Epidermal melanocyte (primary cell): ENCODE measurements at regions not wholly inside any gene's neighbourhood (a gene's known extent, or its start where the extent isn't known, plus 50 kb on each side); places are given as distances from the start of the nearest gene placed in this dataset.
"Not testable (repeated sequence)": the region's sequence is repeated elsewhere in the genome, so short reads cannot be mapped to it uniquely, and the experiment has no call there.

Experiments
- DNase-seq: peaks from one replicate; pipeline ENCODE4 v3.0.0; 2011; ENCODE audit warnings: low spot score; ENCODE audit not compliant: insufficient read length

GRCh38 chr4:152064753-152065152, 303.9 kb upstream of the GATB start:
- DNase-seq: no peak

DNA sequence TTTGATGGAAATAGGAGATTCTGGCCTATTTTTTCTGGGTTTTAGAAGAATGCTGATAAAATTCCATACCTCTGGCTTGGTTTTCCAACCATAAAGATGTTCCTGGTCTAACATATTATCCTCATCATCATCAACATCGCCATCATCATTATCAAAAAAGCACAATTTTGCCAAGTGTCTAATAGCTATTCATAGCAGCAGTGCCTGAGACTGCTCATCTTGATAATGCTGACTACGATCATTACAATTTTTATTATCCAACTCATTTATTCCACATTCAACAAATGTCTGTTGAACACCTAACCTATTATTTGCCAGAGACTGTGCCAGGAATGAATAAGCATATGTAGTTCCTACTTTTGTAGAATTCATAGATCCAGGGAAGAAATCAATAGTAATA, 303.5 kb upstream of the GATB start:
- DNase-seq: no peak

GRCh38 chr4:152063621-152064240, 302.9 kb upstream of the GATB start:
- DNase-seq: no peak

DNA sequence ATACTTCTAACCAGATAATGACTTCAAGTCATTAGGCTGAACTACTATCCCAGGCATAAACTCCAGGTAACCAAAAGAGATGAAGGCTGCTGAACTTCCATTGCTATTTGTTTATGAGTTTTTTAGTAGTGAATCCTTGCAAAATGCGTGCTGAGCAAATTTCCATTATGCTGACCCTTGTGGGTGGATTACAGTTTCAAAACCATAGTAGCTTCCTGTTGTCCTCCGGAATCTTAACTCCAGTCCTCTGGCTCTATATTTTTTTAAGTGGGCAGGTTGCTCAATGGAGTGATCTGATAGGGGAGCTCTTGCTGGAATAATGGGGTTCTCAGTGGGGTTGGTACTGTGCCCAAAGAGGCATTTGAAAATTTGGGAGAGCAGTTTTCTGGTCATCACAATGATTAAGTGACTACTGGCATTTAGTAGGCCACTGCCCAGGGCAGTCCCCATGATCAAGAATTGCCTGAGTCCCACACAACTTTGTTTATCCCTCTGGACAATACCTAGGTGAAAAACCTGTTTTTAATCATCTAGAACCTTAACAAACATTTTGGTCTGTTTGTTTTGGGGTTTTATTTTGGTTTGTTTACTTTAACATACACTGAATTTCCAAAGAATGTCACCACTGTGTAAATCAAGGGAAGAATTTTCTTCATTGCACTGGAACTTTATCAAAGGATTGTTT, 302.3 kb upstream of the GATB start:
- DNase-seq: no peak

- no peak for DNase-seq
These were observed 293.9 kb upstream of the GATB start for GRCh38 chr4:152054731-152055130.

DNA sequence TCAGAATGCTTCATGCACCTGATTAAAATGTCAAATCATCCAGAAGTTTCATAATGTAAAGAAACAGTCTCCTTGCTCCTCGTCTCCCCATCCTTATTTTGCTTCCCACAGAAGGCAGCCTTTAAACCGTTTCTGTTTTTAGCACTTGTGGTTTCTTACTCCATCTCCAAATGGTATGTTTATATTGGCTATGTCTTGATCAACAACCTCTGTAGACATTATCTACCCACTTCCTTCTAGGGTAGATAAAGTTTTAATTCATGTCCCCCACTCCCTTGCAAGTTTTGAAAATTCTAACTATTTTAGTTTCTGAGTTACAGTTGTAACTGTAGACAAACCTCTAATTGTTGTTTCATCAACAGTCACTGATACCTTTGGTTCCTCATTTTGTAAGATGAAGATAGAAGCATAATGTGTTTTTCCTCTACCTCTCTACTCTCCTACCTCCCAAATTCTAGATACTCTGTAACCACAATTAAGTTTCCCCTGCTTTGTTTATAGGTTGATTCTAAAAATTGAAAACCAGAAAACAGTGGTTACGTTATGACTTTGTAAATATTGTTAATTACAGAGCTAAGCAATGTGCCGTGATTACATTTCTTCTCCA, 291.7 kb upstream of the GATB start:
- DNase-seq: no peak

- DNase-seq: not testable (repeated sequence)
These were observed 290.5 kb upstream of the GATB start for GRCh38 chr4:152051332-152051731.

DNA sequence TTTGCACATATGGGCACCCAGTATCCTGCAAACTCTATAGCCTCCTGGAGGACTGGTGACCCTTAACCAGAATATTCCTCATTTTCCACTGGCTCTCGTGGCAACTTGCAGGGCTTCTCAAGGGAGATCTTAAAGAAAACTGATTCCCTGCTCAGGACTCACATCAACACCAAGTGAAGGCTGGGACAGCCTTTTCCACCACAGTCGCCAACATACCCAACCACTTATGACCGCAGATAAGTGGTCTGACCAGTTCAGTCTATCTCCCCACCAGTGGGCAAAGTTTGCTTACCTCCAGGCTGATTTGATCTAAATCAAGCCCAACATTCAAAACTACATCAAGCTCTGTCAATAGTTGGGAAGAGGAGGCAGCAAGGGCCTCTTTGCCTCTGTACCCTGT, 289.3 kb upstream of the GATB start:
- no peak for DNase-seq

DNA sequence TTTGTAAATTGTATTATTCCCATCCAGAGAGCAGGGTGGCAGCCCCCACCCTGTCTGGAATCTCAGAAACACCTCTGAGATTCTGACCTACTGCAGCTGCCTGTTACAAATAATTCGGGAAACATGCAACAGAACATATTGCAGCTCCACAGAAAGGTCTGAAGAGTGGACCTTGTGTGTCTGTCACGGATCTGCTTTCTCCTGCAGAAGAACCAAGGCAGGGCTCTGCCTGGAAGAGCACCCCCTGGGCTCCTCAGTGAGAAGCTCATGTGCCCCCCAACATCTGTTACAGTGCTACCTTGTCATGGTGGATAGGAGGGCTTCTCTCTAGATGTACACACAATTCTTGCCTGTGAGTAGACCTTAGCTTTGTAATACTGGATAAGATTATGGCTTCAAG, 286.6 kb upstream of the GATB start:
- no peak for DNase-seq

- DNase-seq: no peak
These were observed 285.2 kb upstream of the GATB start for GRCh38 chr4:152045807-152046571.

GRCh38 chr4:152045449-152045806, 284.6 kb upstream of the GATB start:
- DNase-seq: no peak

DNA sequence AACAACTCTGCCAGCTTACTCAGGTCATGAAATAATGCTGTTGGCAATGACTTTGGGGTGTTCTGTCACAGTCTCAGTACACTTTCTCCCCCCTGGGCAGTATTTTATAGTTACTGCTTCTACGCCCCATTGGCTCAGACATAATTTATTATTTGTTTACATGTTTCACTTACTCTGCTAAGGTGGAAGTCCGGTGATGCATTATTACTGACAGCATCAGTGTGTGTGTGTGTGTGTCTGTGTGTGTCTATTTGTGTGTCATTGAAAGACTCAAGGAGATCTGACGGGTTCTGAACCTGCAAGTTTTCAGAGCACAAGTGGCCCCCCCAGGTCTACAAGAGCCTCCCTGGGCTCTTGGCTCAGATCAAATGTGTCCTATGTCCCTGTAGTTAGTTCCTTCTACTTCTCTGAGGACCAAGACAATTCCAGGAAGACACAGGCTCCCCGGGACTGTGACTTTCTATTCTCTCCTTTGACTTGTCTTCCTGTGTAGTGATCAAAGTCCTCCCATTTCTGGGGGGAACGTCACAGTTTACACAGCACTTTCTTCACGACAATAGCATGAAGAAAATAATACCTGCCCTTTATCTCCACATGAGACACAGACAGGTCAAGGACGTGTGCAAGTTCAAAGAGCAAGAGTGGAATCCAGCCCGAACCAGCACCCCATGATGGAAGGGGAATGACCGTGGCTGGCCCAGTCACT, 283.7 kb upstream of the GATB start:
- no peak for DNase-seq

GRCh38 chr4:152041295-152041694, 280.5 kb upstream of the GATB start:
- DNase-seq: no peak

GRCh38 chr4:152039691-152040090, 278.9 kb upstream of the GATB start:
- DNase-seq: no peak

- no peak for DNase-seq
These were observed 278.2 kb upstream of the GATB start for GRCh38 chr4:152039023-152039481.

GRCh38 chr4:152038238-152038637, 277.4 kb upstream of the GATB start:
- no peak for DNase-seq

DNA sequence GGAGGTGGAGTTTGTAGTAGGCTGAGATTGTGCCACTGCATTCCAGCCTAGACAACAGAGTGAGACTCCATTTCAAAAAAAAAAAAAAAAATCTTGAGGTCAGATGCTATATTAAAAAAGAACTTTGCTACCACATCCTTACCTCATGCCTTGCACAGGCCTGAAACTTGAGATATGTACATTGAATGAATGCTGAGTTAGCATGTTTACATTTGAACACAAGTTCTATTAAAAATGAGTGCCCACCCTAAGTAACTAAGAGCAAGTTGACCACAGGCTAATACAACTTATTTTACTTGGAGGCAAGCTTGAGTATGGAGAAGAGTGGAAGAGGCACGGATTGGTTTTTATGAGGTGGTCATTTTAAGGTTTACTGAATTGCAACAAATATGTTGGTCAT, 276.6 kb upstream of the GATB start:
- no peak for DNase-seq

- DNase-seq: no peak
These were observed 272.8 kb upstream of the GATB start for GRCh38 chr4:152033621-152034020.

DNA sequence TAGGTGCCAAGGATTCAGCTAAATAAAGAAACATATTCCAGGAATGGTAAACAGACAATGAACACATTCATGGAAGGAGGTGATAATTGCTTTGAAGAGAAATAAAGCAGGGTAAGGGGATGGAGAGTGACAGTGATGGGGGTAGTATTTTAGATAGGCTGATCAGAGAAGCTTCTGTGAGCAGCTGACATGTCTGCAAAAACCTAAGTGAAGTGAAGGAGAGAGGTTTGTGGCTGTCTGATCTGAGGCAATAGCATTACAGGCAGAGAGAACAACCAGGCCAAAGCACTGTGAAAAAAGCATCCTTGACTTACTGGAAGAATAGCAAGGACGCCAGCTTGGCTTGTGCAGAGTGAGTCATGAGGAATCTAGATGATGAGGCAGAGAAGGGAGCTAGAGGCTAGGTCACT, 271.9 kb upstream of the GATB start:
- DNase-seq: no peak

DNA sequence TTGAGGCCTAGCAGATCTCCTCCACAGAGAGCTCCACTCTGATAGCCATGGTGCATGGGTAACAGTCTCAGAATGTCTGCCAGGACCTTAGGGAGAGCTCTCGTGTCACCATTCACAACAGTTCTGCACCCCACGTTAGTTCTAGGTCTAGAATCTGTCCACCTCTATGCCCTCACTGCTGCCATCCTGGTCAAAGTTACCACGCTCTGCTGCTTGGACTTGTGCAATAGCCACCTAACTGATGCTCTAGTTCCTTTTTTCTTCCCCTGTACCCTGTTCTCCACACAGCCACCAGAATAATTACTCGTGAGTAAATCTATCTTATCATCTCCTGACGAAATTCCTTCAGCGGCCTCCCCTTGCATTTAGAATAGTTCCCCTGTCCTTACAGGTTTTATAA, 268.8 kb upstream of the GATB start:
- no peak for DNase-seq

DNA sequence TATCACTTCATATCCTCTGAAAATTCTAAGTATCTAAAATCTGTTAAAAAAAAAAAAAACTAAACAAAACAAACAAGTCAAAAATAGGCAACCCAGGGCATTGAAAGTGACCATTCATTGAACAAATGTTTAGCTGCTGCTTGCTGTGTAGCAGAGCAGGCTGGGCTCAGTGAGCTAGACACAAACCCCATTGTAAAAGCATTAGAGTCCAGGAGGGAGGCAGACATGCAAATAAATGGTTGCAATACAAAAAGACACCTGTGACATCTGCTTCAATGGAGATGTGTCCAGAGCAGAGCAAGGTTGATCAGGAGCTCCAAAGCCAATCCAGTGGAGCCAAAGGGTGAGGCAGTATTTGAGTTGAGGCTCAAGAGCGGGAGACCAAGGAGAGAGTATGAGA, 267.3 kb upstream of the GATB start:
- DNase-seq: no peak

GRCh38 chr4:152024881-152025280, 264.1 kb upstream of the GATB start:
- DNase-seq: no peak
